Epidermal melanocyte (primary cell): ENCODE measurements at regions not wholly inside any gene's neighbourhood (a gene's known extent, or its start where the extent isn't known, plus 50 kb on each side); places are given as distances from the start of the nearest gene placed in this dataset.
"Not testable (repeated sequence)": the region's sequence is repeated elsewhere in the genome, so short reads cannot be mapped to it uniquely, and the experiment has no call there.

Source experiments
- DNase-seq: peaks from one replicate; pipeline ENCODE4 v3.0.0; 2011; ENCODE audit warnings: low spot score; ENCODE audit not compliant: insufficient read length

GRCh38 chr7:109713366-109713765 lies 1143.7 kb downstream of the DNAJB9 start:
- DNase-seq: no peak

- not testable (repeated sequence) for DNase-seq
These were observed 1149.7 kb downstream of the DNAJB9 start for GRCh38 chr7:109719359-109719758.

GRCh38 chr7:109734601-109735000 lies 1164.9 kb downstream of the DNAJB9 start:
- no peak for DNase-seq

DNA sequence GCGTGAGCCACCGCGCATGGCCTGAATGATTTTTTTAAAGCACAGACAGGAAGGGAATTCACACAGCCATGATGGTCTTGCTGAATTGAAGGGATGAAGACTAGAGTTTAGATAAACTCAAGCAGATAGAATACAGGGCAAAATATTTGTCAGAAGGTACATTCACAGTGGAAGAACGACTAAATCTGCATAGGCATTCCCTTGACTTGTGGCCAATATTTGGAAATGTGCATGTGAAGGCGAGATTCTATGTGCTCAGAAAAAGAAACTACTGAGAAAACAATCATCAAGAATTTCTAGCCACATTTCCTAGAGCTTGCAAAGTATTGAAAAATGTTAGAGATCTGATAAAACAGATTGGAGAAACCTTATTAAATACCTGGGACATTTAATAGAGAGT lies 1166.2 kb downstream of the DNAJB9 start:
- no peak for DNase-seq

- DNase-seq: no peak
These were observed 1176.2 kb downstream of the DNAJB9 start for GRCh38 chr7:109745677-109746410.

DNA sequence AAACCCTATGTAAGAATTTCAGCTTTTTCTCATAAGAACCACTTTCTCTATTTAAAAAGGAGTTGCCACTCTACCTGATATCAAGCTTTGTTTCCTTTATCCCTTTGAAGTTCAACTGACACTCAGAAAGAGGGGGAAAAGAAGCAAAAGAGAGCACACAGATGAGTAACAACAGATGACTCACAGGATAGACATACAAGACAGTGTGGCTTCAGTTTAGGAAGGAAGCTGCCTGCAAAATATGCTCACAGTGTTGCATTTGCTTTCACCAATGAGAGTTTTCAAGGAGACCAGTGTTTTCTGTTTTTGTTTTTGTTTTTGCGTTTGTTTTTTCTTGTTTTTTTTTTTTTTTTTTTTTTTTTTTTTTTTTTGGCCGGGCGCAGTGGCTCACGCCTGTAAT lies 1181.6 kb downstream of the DNAJB9 start:
- no peak for DNase-seq

DNA sequence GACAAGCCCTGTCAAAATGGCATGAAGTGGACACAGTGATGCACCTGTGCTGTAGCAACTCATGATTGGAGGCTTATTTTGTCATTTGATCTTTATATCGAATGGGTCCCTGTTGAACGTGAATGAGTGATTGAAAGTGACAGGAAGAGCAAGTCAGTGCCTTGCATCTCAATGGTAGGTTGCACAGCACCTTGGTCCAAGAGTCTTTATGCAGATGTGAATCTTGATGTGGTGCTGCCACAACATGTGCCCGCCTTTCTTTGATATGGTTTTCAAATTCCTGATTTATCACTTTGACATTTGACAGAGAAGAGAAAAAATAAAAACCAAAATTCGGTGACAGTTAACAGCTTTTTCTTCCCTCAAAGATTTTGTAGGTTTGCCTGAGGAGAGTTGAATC lies 1182.4 kb downstream of the DNAJB9 start:
- no peak for DNase-seq

- no peak for DNase-seq
These were observed 1188.0 kb downstream of the DNAJB9 start for GRCh38 chr7:109757713-109758112.

DNA sequence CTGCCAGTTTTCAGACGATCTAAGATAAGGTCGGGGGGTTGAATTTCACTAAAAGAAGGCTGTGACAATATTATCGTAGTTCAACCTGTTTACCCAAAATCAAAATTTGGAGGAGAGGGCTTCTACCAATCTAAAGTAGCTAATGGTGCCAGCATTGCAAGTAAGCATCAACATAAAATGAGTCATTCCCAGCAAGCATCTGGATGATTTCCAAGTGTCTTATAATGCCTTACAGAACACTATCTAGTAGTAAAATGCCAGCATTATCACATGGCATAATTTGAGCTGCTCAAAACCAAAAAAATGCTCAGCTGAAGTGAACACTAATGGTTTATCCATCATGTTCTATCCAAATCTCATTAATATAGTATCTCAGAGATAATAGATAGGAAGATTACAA lies 1193.9 kb downstream of the DNAJB9 start:
- no peak for DNase-seq

GRCh38 chr7:109772161-109772560 lies 1202.5 kb downstream of the DNAJB9 start:
- no peak for DNase-seq

- DNase-seq: no peak
These were observed 1213.1 kb downstream of the DNAJB9 start for GRCh38 chr7:109782806-109783205.

GRCh38 chr7:109806548-109806947 lies 1236.9 kb downstream of the DNAJB9 start:
- no peak for DNase-seq

- DNase-seq: no peak
These were observed 1251.5 kb downstream of the DNAJB9 start for GRCh38 chr7:109821156-109821555.

DNA sequence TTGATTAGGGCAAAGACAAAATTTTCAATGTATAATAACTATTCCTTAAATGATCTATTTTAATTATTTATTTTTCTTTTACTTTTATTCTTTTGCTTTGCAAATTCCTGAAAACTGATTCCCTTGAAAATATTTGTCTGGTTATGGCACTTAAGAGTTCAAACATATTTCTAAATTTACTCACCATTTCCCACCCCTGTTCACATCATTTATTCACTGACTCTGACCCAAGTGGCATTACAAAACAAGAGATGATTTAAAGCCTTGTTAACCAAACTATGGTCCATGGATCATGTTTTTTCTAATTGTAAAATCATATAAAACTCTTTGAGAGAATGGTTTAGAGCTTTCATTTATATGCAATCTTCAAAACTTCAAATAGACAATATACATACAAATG lies 1256.1 kb upstream of the LRRN3 start:
- no peak for DNase-seq

GRCh38 chr7:109835577-109835976 lies 1255.3 kb upstream of the LRRN3 start:
- DNase-seq: no peak

- no peak for DNase-seq
These were observed 1254.9 kb upstream of the LRRN3 start for GRCh38 chr7:109836016-109836415.

DNA sequence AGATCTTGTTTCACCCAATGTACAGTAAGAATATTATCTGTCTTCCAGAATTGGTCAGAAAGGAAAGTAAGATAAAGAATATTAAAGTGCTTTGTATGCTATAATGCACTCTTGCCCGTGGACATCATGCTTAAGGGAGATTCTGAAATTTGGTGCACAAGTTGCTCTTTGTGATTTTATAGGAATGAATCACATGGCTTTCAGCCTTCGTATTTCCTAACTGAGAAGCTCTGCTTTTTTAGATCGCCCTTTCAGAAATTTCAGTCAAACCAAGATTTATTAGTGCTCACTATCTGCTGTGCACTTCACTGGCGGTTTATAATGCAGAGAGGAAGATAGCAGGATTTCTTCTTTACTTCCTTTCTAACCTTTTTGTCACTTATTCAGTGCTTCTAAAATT lies 1248.5 kb upstream of the LRRN3 start:
- DNase-seq: no peak

- DNase-seq: no peak
These were observed 1246.6 kb upstream of the LRRN3 start for GRCh38 chr7:109844362-109844761.

- no peak for DNase-seq
These were observed 1226.7 kb upstream of the LRRN3 start for GRCh38 chr7:109864230-109864629.

- DNase-seq: no peak
These were observed 1222.6 kb upstream of the LRRN3 start for GRCh38 chr7:109868215-109868860.

DNA sequence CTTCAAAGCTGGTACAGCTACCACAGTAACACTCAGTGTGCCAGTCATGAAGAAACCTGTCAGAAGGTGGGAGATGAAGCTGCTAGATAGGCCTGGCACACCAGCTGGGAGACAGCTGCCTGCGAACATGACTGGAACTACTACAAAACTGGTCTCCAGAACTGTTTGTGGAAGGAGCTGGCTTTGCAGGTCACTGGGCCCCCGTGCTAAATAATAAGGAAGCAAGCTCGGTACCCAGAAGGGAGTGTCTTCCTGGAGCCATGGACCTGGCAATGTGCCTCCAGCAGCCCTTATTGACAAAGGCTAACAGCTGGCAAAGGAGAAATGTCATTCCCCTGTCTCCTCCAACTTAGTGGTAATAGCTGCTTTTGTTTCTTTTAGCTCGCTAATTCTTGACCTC lies 1217.6 kb upstream of the LRRN3 start:
- no peak for DNase-seq

GRCh38 chr7:109879287-109879828 lies 1211.6 kb upstream of the LRRN3 start:
- DNase-seq: no peak

GRCh38 chr7:109890622-109891021 lies 1200.3 kb upstream of the LRRN3 start:
- DNase-seq: no peak
